ENCODE measurements at regions not wholly inside any gene's neighbourhood (a gene's known extent, or its start where the extent isn't known, plus 50 kb on each side); places are given as distances from the start of the nearest gene placed in this dataset.
"Not testable (repeated sequence)": the region's sequence is repeated elsewhere in the genome, so short reads cannot be mapped to it uniquely, and the experiment has no call there.

- not testable (repeated sequence) for H3K4me1 Mint-ChIP-seq (ENCODE audit: low read depth); H3K9me3 Mint-ChIP-seq; H3K4me3 Mint-ChIP-seq; H3K27me3 Mint-ChIP-seq (ENCODE audit: low read depth); H3K36me3 Mint-ChIP-seq (ENCODE audit: low read depth); H3K27ac Mint-ChIP-seq
These were observed 294.2 kb downstream of the ADGRD1 start for GRCh38 chr12:131247875-131248274.

DNA sequence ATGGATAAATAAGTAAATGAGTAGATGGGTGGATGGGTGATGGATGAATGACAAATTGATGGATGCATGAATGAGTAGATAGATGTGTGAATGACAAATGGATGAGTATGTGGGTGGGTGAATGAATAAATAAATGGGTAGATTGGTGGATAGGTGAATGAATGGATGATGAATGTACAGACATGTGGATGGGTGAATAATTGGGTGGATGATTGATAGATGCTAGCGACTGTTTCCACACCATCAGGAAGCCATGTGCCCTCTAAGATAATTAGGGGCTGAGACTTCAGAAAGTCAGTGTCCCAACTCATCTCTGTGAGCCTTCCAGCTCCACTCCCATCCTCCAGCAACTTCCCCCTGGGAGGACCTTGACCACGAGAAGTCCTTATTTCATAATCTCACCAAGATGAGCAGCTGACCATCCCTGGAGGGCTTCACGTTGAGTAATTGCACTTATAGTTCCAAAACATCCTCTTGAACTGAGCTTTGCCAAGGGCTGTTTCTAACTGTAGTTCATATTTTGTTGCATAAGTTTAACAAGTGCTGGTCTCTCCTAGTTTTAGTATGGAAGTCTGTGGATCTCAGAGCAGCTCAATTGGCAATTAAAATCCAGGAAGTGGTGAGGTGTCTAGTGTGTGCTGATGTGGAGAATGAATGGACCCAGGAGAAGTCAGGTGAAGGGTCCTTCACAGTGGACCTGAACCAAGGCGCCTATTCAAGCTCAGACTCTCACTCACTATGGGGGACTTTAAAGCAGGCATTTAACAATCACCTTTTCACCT, 295.7 kb downstream of the ADGRD1 start:
- Mint-ChIP-seq H3K4me3 (no peak overlapping the region), H3K4me1 (ENCODE audit: low read depth) (no peaks in the 10 kb centered on the region), H3K9me3 (no peaks in the 10 kb centered on the region), H3K36me3 (ENCODE audit: low read depth) (no peaks in the 10 kb centered on the region), H3K27me3 (ENCODE audit: low read depth) (no peaks in the 10 kb centered on the region), H3K27ac (no peak overlapping the region)

DNA sequence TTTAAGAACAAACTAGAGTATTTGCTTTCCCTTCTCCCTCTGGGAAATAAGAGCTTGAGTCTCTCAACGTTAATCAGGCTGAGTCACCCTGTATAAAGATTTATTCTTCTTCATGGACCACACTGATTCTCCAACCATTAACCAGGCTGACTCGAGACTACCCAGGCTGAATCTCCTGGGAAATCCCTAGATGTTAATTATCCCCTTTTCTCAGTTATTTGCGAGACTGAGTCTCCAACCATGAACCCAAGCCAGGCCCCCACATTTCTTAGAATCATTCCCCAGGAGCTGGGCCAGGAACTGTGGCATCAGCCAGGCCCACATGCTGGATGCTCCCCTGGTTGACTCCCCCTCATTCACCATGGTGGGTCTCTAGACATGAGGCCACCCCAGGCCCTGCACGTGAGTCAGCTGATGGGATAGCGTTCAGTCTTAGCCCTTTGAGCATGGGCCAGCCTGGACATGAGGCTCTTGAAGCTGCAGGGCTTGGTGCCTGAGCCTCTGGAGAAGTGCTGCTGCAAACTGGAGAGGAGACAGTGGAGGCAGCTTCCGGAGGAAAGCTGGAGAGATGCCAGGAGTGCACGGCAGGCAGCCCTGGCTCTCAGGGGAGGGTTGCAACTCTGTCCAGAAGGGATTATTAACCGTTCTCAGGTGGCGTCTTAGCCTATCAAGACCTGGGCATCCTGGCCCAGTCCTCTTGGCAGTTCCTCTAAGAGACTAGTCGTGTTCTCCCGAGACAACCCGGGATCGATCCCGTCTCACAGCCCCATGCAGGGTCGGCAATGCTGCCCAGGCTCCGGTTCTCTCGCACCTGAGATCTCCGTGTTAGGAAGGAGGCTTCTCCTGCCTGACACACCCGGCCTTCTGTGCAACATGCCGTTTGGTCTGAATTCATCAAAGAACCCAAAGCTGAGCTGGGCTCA, 296.6 kb downstream of the ADGRD1 start:
- H3K9me3 Mint-ChIP-seq: no peaks in the 10 kb centered on the region
- H3K27ac Mint-ChIP-seq: no peak overlapping the region
- H3K27me3 Mint-ChIP-seq (ENCODE audit: low read depth): no peaks in the 10 kb centered on the region
- no peaks in the 10 kb centered on the region for H3K36me3 Mint-ChIP-seq (ENCODE audit: low read depth)
- no peaks in the 10 kb centered on the region for H3K4me1 Mint-ChIP-seq (ENCODE audit: low read depth)
- no peak overlapping the region for H3K4me3 Mint-ChIP-seq

GRCh38 chr12:131250951-131251315, 297.2 kb downstream of the ADGRD1 start:
- H3K27ac Mint-ChIP-seq: no peak overlapping the region
- no peaks in the 10 kb centered on the region for H3K9me3 Mint-ChIP-seq
- H3K4me3 Mint-ChIP-seq: no peak overlapping the region
- no peaks in the 10 kb centered on the region for H3K4me1 Mint-ChIP-seq (ENCODE audit: low read depth)
- H3K36me3 Mint-ChIP-seq (ENCODE audit: low read depth): no peaks in the 10 kb centered on the region
- H3K27me3 Mint-ChIP-seq (ENCODE audit: low read depth): no peaks in the 10 kb centered on the region

DNA sequence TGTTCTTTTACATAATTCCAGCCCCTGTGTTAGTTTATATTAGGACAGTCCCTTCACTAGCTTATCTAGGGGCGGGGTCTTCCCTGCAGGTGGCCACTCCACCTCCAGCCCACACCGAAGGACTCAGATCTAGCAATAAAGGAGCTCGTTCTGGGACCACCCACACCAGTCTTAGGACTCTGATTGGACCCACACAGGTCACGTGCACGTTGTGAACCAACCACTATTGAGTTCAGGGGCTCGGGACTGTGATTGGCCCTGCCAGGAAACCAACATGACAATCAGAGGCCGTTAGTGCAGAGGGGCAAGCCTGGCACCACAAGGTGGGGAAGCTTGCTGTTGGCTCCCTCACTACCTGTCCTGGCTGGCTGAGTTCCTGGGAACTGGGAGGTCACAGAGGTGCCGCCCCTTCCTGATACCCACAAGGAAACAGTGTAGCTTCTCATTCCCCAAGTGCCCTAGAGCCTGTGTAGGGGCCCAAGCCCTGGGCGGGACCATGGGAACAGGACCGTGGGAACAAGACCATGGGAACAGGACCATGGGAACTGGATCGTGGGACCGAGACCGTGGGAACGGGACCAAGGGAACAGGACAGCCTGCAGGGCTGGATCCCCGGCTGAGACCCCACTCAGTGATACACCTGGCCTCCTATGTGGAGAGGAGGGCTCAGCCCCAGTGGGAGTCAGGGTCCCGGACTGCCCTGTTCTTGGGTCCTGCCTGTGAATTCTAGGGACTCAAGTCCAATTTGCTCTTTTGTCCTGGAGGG, 297.8 kb downstream of the ADGRD1 start:
- no peaks in the 10 kb centered on the region for H3K36me3 Mint-ChIP-seq (ENCODE audit: low read depth)
- no peaks in the 10 kb centered on the region for H3K4me1 Mint-ChIP-seq (ENCODE audit: low read depth)
- H3K27ac Mint-ChIP-seq: no peak overlapping the region
- no peaks in the 10 kb centered on the region for H3K27me3 Mint-ChIP-seq (ENCODE audit: low read depth)
- H3K4me3 Mint-ChIP-seq: no peak overlapping the region
- H3K9me3 Mint-ChIP-seq: no peaks in the 10 kb centered on the region

DNA sequence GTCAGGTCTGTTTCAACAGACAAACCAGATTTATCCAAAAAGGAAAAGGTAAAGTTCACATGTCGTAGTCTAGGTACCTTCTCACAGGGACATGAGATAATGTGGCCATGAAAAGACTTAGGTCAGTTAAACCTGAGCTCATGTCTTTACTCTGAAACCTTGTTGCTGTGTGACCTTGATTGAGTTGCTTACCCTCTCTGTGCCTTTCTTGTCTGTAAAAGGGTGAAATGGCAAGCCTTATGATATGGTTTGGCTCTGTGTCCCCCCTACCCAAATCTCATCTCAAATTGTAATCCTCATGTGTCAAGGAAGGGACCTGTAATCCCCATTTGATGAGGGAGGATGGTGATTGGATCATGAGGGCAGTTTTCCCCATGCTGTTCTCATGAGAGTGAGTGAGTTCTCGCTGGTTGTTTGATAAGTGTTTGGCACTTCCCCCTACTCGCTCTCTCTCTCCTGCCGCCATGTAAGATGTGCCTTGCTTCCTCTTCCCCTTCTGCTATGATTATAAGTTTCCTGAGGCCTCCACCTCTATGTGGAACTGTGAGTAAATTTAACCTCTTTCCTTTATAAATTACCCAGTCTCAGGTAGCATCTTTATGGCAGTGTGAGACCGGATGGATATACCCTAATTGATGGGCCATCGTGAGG, 299.8 kb downstream of the ADGRD1 start:
- Mint-ChIP-seq H3K4me3 (no peak overlapping the region), H3K27ac (no peak overlapping the region), H3K4me1 (ENCODE audit: low read depth) (no peaks in the 10 kb centered on the region), H3K9me3 (no peaks in the 10 kb centered on the region), H3K36me3 (ENCODE audit: low read depth) (no peaks in the 10 kb centered on the region), H3K27me3 (ENCODE audit: low read depth) (no peaks in the 10 kb centered on the region)

GRCh38 chr12:131254374-131254773, 300.7 kb downstream of the ADGRD1 start:
- no peak overlapping the region for H3K4me3 Mint-ChIP-seq
- no peaks in the 10 kb centered on the region for H3K36me3 Mint-ChIP-seq (ENCODE audit: low read depth)
- no peaks in the 10 kb centered on the region for H3K27me3 Mint-ChIP-seq (ENCODE audit: low read depth)
- H3K27ac Mint-ChIP-seq: no peak overlapping the region
- no peaks in the 10 kb centered on the region for H3K4me1 Mint-ChIP-seq (ENCODE audit: low read depth)
- H3K9me3 Mint-ChIP-seq: no peaks in the 10 kb centered on the region

- Mint-ChIP-seq H3K9me3 (no peaks in the 10 kb centered on the region), H3K27me3 (ENCODE audit: low read depth) (no peaks in the 10 kb centered on the region), H3K4me3 (no peak overlapping the region), H3K36me3 (ENCODE audit: low read depth) (no peaks in the 10 kb centered on the region), H3K27ac (no peak overlapping the region), H3K4me1 (ENCODE audit: low read depth) (no peaks in the 10 kb centered on the region)
These were observed 304.7 kb downstream of the ADGRD1 start for GRCh38 chr12:131258398-131258797.

DNA sequence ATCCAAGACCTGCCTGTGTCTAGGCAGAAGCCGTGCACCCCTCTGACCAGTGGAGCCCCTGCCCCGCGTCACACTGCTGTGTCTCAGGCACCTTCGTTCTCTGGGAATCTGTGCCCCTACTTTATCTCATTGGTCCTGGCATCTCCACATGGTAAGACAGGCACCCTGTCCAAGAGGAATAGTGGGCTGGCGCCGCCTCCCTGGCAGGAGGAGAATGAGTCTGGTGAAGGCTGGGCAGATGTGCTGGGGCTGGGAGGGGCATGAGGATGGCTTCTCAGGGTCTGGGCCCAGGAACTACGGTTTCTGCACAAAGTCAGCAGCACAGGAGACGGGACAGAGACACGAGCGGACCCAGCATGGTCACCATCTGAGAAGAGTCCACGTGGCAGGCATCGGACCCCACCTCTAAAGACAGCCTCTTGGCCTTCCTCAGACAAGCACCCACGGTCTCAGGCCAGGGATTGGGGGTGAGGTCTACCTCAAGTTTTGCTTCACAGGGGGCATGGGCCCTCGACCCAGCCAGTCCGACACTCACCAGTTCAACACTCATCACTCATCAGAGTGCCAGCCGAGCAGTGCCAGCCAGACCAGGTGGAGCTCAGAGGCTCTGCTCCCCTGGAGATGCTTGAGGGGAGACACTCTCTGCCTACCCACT, 306.7 kb downstream of the ADGRD1 start:
- no peaks in the 10 kb centered on the region for H3K36me3 Mint-ChIP-seq (ENCODE audit: low read depth)
- H3K4me3 Mint-ChIP-seq: no peak overlapping the region
- no peak overlapping the region for H3K27ac Mint-ChIP-seq
- H3K27me3 Mint-ChIP-seq (ENCODE audit: low read depth): no peaks in the 10 kb centered on the region
- H3K9me3 Mint-ChIP-seq: no peaks in the 10 kb centered on the region
- no peaks in the 10 kb centered on the region for H3K4me1 Mint-ChIP-seq (ENCODE audit: low read depth)

- no peaks in the 10 kb centered on the region for H3K27me3 Mint-ChIP-seq (ENCODE audit: low read depth)
- H3K9me3 Mint-ChIP-seq: no peaks in the 10 kb centered on the region
- no peaks in the 10 kb centered on the region for H3K36me3 Mint-ChIP-seq (ENCODE audit: low read depth)
- H3K4me1 Mint-ChIP-seq (ENCODE audit: low read depth): no peaks in the 10 kb centered on the region
- H3K27ac Mint-ChIP-seq: no peak overlapping the region
- no peak overlapping the region for H3K4me3 Mint-ChIP-seq
These were observed 307.2 kb downstream of the ADGRD1 start for GRCh38 chr12:131260954-131261353.

DNA sequence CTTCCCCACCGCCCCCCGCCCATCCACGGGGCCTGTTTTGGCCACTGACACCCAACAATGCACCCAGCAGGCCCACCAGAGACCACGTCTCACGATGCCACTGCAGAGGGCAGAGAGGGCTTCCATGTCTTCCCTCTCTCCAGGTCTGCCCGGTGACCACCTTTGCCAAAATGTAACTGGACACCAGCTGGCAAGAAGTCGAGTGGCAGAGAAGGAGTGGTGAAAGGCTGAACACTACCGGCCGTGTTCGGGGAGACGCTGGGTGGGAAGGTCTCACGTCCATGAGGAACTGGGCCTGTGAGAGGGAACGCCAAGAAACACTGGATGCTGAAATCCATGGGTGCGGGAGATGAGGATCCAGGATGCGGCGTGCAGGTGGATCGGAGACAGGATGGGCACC, 308.2 kb downstream of the ADGRD1 start:
- Mint-ChIP-seq H3K27ac (no peak overlapping the region), H3K9me3 (no peaks in the 10 kb centered on the region), H3K4me1 (ENCODE audit: low read depth) (no peaks in the 10 kb centered on the region), H3K27me3 (ENCODE audit: low read depth) (no peaks in the 10 kb centered on the region), H3K4me3 (no peak overlapping the region), H3K36me3 (ENCODE audit: low read depth) (no peaks in the 10 kb centered on the region)

GRCh38 chr12:131263626-131264025, 309.9 kb downstream of the ADGRD1 start:
- no peaks in the 10 kb centered on the region for H3K27me3 Mint-ChIP-seq (ENCODE audit: low read depth)
- no peak overlapping the region for H3K27ac Mint-ChIP-seq
- no peaks in the 10 kb centered on the region for H3K9me3 Mint-ChIP-seq
- H3K36me3 Mint-ChIP-seq (ENCODE audit: low read depth): no peaks in the 10 kb centered on the region
- H3K4me3 Mint-ChIP-seq: no peak overlapping the region
- H3K4me1 Mint-ChIP-seq (ENCODE audit: low read depth): no peaks in the 10 kb centered on the region

- no peaks in the 10 kb centered on the region for H3K4me1 Mint-ChIP-seq (ENCODE audit: low read depth)
- H3K36me3 Mint-ChIP-seq (ENCODE audit: low read depth): no peaks in the 10 kb centered on the region
- H3K4me3 Mint-ChIP-seq: no peak overlapping the region
- no peaks in the 10 kb centered on the region for H3K27me3 Mint-ChIP-seq (ENCODE audit: low read depth)
- no peak overlapping the region for H3K27ac Mint-ChIP-seq
- H3K9me3 Mint-ChIP-seq: no peaks in the 10 kb centered on the region
These were observed 310.9 kb downstream of the ADGRD1 start for GRCh38 chr12:131264635-131265034.

All from T-helper 1 cell treated with Interleukin-12 subunit alpha and Interleukin-12 subunit beta and Interleukin-4 antibody, amounts not matched to agents 30 μg/mL and 1 μg/mL, for 36 hours (primary cell).